K562 (cell line): ENCODE measurements at regions not wholly inside any gene's neighbourhood (a gene's known extent, or its start where the extent isn't known, plus 50 kb on each side); places are given as distances from the start of the nearest gene placed in this dataset.

ENCODE experiments used
- FOXA3 ChIP-seq, 2 experiments: fragments of 450-650 bp in 1 of 2; sonication (generic) in 1 of 2; formaldehyde crosslinking; IDR thresholded peaks in 1 of 2; conservative IDR thresholded peaks in 1 of 2; 2 replicates each; pipeline versions ENCODE4 v1.4.0 to v1.8.0; 2020 to 2022; ENCODE audit warnings: mild to moderate bottlenecking in 2 of 2, missing genetic modification reagents in 1 of 2
- HDAC8 ChIP-seq: fragments of 450-650 bp; IDR thresholded peaks from 2 replicates; pipeline ENCODE4 v1.6.1; 2016; ENCODE audit warnings: mild to moderate bottlenecking, missing genetic modification characterization, moderate library complexity, missing compliant biosample characterization
- PML ChIP-seq: IDR thresholded peaks from 2 replicates; pipeline ENCODE4 v1.6.1; 2012; ENCODE audit warnings: low read length, inconsistent platforms
- ZNF274 ChIP-seq: IDR thresholded peaks from 2 replicates; pipeline ENCODE4 v1.6.1; 2011; ENCODE audit warnings: low read depth, mild to moderate bottlenecking, low read length, moderate library complexity, borderline replicate concordance
- TF ChIP-seq, protein P1 (sequence below): IDR thresholded peaks from 3 replicates; pipeline ENCODE4 v1.6.1; 2011; ENCODE audit warnings: borderline replicate concordance, mild to moderate bottlenecking, moderate library complexity; ENCODE audit not compliant: insufficient read length; ENCODE audit errors: extremely low read depth
- TF ChIP-seq, protein P2 (sequence below): fragments of 450-650 bp; IDR thresholded peaks from 2 replicates; pipeline ENCODE4 v1.6.1; 2016; ENCODE audit warnings: missing biosample characterization, missing genetic modification characterization

DNA sequence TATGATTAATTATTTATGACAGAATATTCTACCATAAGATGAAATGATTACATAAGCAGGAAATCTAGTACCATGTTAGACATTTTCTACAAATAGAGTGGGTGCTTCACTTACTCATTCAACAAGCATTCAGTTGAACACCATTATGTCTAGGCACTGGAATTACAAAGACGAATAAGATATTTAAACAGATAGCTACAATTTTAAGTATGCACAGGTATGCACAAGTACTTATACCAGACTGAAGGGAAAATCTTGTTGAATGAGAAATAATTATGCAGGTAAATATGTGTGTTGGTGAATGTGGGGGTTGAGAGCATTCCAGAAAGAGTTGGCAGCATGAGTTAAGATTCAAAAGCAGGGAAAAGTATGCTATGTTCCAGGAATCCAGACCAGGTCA is 107.3 kb upstream of the CNKSR2 start (continued):
- TF ChIP-seq, protein P1, sequence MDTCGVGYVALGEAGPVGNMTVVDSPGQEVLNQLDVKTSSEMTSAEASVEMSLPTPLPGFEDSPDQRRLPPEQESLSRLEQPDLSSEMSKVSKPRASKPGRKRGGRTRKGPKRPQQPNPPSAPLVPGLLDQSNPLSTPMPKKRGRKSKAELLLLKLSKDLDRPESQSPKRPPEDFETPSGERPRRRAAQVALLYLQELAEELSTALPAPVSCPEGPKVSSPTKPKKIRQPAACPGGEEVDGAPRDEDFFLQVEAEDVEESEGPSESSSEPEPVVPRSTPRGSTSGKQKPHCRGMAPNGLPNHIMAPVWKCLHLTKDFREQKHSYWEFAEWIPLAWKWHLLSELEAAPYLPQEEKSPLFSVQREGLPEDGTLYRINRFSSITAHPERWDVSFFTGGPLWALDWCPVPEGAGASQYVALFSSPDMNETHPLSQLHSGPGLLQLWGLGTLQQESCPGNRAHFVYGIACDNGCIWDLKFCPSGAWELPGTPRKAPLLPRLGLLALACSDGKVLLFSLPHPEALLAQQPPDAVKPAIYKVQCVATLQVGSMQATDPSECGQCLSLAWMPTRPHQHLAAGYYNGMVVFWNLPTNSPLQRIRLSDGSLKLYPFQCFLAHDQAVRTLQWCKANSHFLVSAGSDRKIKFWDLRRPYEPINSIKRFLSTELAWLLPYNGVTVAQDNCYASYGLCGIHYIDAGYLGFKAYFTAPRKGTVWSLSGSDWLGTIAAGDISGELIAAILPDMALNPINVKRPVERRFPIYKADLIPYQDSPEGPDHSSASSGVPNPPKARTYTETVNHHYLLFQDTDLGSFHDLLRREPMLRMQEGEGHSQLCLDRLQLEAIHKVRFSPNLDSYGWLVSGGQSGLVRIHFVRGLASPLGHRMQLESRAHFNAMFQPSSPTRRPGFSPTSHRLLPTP: no peak
- TF ChIP-seq FOXA3 (CRISPR knock-in tag; conservative IDR thresholded peaks at IDR 0.05 in 1 of 2, IDR thresholded peaks at IDR 0.05 in 1 of 2) (no peak), ZNF274 (no peak), HDAC8 (tag) (no peak), PML (no peak)
- TF ChIP-seq, protein P2, sequence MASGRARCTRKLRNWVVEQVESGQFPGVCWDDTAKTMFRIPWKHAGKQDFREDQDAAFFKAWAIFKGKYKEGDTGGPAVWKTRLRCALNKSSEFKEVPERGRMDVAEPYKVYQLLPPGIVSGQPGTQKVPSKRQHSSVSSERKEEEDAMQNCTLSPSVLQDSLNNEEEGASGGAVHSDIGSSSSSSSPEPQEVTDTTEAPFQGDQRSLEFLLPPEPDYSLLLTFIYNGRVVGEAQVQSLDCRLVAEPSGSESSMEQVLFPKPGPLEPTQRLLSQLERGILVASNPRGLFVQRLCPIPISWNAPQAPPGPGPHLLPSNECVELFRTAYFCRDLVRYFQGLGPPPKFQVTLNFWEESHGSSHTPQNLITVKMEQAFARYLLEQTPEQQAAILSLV (tag): no peak
